HG02642 (cell line): ENCODE measurements at regions not wholly inside any gene's neighbourhood (a gene's known extent, or its start where the extent isn't known, plus 50 kb on each side); places are given as distances from the start of the nearest gene placed in this dataset.

Source experiments
- ATAC-seq: cut with Tn5 transposase; IDR thresholded peaks from one replicate; pipeline ENCODE4 v1.9.1; 2021; ENCODE audit warnings: mild to moderate bottlenecking; ENCODE audit not compliant: unreplicated experiment, poor library complexity

- ATAC-seq = no peak
Observed at GRCh38 chr5:67305401-67305800, 108.8 kb upstream of the CD180 start.

- no peak for ATAC-seq
Observed at GRCh38 chr5:67303356-67303755, 106.8 kb upstream of the CD180 start.

DNA sequence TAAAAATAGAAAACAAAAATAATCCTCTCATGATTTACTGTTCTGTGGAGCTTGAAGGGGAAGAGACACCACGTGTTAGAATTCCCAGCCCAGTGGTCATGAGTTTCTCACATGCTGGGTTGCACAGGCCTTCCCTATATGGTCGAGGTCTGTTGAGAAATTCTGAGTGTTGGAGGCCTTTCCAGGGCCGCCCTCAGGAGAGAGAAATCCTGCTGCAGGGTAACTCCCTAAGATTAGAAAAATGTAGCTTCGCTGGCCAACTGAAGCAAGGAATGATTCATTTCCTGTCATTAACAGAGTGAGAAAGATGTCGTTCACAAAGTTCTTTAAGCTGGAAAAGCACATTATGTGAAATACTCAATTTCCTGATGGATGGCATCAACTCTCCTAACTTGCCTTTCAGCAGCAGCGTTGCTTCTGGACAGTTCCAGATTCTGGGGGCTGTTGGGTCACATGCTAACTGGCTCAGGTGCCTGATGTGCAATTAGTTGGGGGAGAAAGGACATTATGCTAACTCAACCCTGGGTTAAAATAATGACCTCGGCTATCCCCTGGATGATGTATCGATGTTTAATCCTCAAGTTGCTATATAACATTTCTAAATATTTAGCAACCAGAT lies 104.8 kb upstream of the CD180 start:
- no peak for ATAC-seq

- ATAC-seq = no peak
Observed at GRCh38 chr5:67300326-67300725, 103.7 kb upstream of the CD180 start.

DNA sequence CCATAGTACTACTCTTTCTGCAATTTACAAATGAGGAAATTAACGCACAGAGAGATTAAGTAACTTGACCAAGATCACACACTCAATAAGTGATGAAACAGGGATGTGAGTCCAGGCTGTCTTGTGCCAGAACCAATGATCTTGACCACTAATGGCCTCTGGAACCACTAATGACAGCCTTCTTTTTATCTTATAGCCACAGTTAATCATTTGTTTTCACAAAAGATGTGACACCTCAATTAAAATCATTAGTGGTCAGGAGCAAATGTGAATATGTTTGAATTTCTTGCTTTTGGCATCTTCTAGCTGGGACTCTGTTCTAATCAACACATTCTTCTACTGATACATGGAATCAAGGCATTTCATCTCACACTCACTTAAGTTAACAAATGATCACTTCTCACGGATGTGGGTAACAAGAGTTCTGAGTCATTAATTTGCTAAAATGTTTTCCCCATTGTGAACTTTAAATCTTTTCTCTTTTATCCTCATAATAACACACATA lies 102.7 kb upstream of the CD180 start:
- ATAC-seq = no peak

GRCh38 chr5:67297802-67298532 lies 101.4 kb upstream of the CD180 start:
- ATAC-seq = no peak

GRCh38 chr5:67297376-67297775 lies 100.8 kb upstream of the CD180 start:
- ATAC-seq = no peak

DNA sequence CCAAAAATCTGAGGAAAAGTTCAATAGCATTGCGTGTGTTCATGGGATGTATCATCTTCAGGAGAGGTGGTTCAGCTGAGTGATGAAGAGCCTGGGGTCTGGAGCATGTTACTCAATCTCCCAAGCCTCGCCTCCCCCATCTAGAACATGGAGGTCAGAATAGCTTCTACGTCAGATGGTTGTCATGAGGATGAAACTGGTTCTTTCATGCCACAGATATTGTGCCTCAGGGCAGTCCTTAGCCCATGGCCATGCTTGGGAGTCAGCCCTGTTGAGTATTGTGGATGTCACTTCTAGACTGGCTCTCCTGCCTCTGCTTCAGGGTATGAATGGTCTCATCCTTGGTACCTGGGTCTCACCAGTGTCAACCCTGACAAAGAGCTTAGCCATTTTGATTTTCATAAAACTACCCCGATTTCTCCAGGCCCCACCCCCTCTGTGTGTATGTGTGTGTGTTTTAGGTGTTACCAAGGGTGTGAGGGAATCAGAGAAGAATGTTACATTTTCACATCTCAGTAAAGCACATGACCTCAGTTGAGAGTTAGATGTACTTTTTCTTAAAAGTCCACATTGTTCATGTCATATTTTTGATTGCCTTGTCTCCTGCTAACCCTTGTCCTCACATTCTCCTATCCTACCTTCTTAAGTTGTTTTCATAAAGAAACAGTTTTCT lies 97.8 kb upstream of the CD180 start:
- ATAC-seq = no peak

- no peak for ATAC-seq
Observed at GRCh38 chr5:67293226-67293625, 96.6 kb upstream of the CD180 start.

DNA sequence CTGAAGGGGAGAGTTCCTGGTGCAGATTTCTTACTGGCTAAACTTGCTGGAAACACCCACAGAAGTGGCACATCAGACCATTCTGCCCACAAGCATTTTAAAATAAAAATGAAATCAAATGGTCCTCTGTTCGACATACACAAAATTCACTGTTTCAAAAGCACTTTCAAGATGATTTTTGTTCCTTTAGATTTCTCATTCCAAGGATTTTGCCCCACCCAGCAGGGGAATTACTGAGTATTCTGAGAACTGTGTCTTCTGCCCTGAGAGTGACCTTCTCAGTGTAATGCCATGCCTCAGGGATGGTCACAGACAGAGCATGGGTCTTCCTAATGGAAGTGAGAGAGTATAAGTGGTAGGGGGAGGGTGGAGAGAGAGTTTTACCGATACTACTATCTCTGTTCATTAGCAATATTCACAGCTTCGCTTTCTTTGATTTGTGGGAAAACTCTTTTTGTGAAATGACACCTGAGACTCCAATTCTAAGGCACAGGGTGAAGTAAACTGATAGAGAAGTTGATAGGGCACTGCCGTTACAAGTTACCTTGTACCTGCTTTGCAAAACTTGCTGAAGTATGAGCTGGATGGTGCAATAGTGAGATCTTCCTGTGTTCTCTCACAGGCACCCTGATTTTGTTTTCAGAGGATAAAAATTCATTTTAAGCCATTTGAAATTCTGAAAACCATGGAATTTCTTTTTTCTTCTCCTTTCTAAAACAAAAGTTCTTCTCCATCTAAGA lies 95.8 kb upstream of the CD180 start:
- ATAC-seq = no peak

DNA sequence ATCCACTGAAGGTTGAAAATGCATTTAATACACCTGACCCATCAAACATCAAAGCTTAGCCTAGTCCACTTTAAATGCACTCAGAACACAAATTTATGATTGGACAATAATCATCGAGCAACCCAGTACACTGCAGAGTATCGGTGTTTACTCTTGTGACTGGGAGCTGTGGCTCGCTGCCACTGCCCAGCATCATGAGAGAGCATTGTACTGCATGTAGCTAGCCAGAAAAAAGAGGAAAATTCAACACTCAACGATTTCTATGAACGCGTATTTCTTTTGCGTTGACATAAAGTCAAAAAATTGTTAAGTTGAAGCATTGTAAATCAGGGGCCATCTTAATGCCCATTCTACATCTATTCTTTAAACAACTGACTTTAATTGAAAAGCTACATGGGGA lies 95.1 kb upstream of the CD180 start:
- ATAC-seq = no peak

- no peak for ATAC-seq
Observed at GRCh38 chr5:67291066-67291465, 94.5 kb upstream of the CD180 start.

- no peak for ATAC-seq
Observed at GRCh38 chr5:67290655-67291054, 94.1 kb upstream of the CD180 start.

DNA sequence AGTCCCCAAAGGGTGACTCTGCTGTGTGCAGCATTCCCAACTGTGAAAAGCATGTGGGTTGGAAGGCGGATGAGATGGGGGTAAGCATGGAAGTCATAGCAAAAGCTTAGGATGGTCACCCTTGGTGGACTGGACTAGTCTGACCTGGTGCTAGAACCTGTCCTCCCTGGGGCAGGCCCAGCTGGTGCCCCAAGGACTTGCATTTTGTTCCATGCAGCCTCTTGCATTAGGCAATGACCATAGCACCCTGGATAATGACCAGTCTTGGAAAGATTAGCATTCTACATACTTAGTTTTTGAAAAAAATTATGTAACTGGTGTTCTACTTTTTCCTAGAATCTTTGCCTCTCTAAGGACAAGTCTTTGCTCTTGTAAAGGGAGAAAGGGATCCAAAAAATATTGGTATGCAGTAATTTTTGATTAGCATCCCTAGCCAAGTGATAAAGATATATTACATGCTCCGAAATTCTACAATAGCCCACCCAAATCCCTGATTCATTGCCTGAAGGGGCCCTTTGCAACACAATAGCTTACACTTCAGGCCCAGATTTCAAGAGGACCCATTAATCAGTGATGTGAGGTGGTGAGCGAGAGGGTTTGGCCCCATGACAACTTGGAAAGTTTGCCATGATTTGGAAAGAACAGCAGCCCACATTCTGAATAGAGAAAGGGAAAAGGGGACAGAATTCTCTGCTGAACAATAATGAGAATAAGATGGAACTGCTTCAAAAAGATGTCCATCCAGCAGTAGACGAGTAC lies 93.3 kb upstream of the CD180 start:
- ATAC-seq = no peak

DNA sequence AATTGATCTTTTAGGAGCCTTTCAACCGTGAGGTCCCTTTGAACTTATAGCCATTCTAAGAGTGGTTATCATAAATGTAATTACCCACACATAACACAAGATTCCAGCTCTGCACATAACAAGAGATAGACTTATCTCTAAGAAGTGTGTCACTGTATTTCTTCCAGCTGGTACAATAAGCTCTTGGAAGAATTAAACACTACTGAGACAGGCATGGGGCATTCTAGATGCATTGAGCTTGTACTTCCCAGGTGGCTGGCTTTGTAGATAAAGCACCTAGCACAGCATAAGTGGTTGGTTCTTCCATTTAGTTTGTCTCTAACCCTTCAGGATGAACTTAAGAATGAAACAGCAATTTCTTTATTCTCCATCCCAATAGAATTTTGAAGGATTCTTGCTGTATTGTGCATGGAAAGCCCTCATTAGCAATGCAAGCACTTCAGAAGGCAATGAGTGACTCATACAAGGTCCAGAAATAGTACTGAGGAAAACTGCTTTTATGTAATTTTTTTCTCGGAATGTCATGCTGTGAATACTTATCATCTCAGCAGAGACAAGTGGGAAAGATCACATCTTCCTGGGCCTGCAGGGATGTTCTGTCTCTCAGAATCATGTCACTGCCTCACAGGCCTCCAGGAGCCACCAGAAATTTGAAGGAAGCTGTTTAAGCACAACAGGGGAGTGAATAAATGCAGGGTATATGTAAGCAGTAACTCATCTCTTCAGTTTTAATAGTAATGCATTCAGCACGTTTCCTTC lies 91.1 kb upstream of the CD180 start:
- ATAC-seq = no peak

DNA sequence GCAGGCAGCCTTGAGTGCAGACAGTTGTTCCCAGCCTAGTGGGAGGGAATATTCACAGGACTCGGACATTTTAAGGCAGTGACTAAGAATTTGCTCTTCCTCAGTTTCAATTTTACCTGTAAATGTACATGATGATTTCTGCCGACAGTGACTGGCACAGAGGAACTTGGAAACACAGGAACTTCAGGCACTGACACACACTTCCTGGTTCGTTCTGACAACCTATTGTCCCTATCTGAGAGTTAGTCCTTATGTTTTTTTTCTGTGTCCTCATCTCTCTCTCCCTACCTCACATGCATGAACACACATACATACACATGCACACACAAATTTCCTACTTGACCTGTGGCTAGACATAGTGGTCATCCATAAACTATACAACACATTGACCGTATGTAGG lies 89.4 kb upstream of the CD180 start:
- no peak for ATAC-seq

- ATAC-seq = no peak
Observed at GRCh38 chr5:67283988-67284487, 87.4 kb upstream of the CD180 start.

- no peak for ATAC-seq
Observed at GRCh38 chr5:67283275-67283987, 86.8 kb upstream of the CD180 start.

- no peak for ATAC-seq
Observed at GRCh38 chr5:67281874-67282273, 85.3 kb upstream of the CD180 start.
